NCI-H2081 treated with DMSO at 0.1 percent for 48 hours (cell line): ENCODE measurements at regions not wholly inside any gene's neighbourhood (a gene's known extent, or its start where the extent isn't known, plus 50 kb on each side); places are given as distances from the start of the nearest gene placed in this dataset.
"Not testable (repeated sequence)": the region's sequence is repeated elsewhere in the genome, so short reads cannot be mapped to it uniquely, and the experiment has no call there.

ENCODE experiments used
- DNase-seq: peaks from one replicate; lab custom pipeline; 2025; lab: John Stamatoyannopoulos, UW

GRCh38 chr16:59624381-59624780, 890.3 kb upstream of the GOT2 start:
- DNase-seq, result not testable (repeated sequence)

GRCh38 chr16:59614466-59615240, 880.5 kb upstream of the GOT2 start:
- DNase-seq, result no peak

- DNase-seq, result not testable (repeated sequence)
Measured at GRCh38 chr16:59612910-59613620, 878.9 kb upstream of the GOT2 start.

- no peak for DNase-seq
Measured at GRCh38 chr16:59612094-59612493, 878.0 kb upstream of the GOT2 start.

GRCh38 chr16:59611556-59611955, 877.4 kb upstream of the GOT2 start:
- DNase-seq, result no peak

GRCh38 chr16:59605706-59606105, 871.6 kb upstream of the GOT2 start:
- DNase-seq, result no peak

GRCh38 chr16:59604354-59604753, 870.2 kb upstream of the GOT2 start:
- DNase-seq, result no peak

GRCh38 chr16:59601452-59601851, 867.3 kb upstream of the GOT2 start:
- no peak for DNase-seq

GRCh38 chr16:59597269-59597668, 863.2 kb upstream of the GOT2 start:
- DNase-seq, result no peak

- DNase-seq, result no peak
Measured at GRCh38 chr16:59596693-59597092, 862.6 kb upstream of the GOT2 start.

- DNase-seq, result no peak
Measured at GRCh38 chr16:59593194-59593661, 859.1 kb upstream of the GOT2 start.

GRCh38 chr16:59591480-59591879, 857.4 kb upstream of the GOT2 start:
- DNase-seq, result no peak

- DNase-seq, result no peak
Measured at GRCh38 chr16:59590845-59591244, 856.7 kb upstream of the GOT2 start.

- no peak for DNase-seq
Measured at GRCh38 chr16:59586331-59586730, 852.2 kb upstream of the GOT2 start.

- DNase-seq, result no peak
Measured at GRCh38 chr16:59574296-59574695, 840.2 kb upstream of the GOT2 start.

- DNase-seq, result no peak
Measured at GRCh38 chr16:59573528-59574271, 839.6 kb upstream of the GOT2 start.

GRCh38 chr16:59567496-59567895, 833.4 kb upstream of the GOT2 start:
- DNase-seq, result no peak

- no peak for DNase-seq
Measured at GRCh38 chr16:59566446-59566845, 832.3 kb upstream of the GOT2 start.

- DNase-seq, result no peak
Measured at GRCh38 chr16:59558679-59559078, 824.6 kb upstream of the GOT2 start.

- DNase-seq, result no peak
Measured at GRCh38 chr16:59552164-59552563, 818.0 kb upstream of the GOT2 start.

GRCh38 chr16:59545721-59546120, 811.6 kb upstream of the GOT2 start:
- no peak for DNase-seq

GRCh38 chr16:59543641-59544040, 809.5 kb upstream of the GOT2 start:
- DNase-seq, result no peak

- DNase-seq, result no peak
Measured at GRCh38 chr16:59540621-59541020, 806.5 kb upstream of the GOT2 start.
